ENCODE measurements at regions not wholly inside any gene's neighbourhood (a gene's known extent, or its start where the extent isn't known, plus 50 kb on each side); places are given as distances from the start of the nearest gene placed in this dataset.

DNA sequence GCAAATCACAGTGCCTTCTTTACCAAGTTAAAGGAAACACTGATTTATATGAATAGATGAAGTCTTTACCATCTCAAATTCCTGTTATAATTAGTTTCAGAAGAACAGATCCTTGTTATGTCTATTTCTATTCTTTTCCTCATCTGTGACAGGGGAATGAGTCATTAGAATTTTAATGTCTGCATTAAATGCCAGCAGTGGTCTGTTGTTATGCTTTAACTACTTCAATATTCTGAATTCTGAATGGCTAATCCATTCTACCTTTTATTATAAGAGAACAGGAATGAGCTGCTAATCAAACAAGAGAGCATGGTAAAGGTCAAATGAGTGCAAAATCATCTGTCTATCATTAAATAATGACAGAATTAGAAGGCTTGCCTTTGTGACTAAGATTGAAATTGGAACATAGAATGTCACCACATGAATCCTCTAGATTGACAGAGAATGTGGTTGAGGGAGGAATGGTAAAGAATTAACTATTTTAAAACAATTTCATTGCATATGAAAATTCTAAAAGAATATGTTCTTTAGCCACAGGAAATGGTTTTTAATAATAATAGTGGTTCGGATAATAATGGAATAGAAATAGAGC is 935.5 kb downstream of the ADGRL3 start:
- TF ChIP-seq, protein P1, sequence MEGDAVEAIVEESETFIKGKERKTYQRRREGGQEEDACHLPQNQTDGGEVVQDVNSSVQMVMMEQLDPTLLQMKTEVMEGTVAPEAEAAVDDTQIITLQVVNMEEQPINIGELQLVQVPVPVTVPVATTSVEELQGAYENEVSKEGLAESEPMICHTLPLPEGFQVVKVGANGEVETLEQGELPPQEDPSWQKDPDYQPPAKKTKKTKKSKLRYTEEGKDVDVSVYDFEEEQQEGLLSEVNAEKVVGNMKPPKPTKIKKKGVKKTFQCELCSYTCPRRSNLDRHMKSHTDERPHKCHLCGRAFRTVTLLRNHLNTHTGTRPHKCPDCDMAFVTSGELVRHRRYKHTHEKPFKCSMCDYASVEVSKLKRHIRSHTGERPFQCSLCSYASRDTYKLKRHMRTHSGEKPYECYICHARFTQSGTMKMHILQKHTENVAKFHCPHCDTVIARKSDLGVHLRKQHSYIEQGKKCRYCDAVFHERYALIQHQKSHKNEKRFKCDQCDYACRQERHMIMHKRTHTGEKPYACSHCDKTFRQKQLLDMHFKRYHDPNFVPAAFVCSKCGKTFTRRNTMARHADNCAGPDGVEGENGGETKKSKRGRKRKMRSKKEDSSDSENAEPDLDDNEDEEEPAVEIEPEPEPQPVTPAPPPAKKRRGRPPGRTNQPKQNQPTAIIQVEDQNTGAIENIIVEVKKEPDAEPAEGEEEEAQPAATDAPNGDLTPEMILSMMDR (IDR thresholded peaks at IDR 0.05) = no peak
- TF ChIP-seq POLR2A (IDR thresholded peaks at IDR 0.05) = no peak
